GM20431 (cell line): ENCODE measurements at regions not wholly inside any gene's neighbourhood (a gene's known extent, or its start where the extent isn't known, plus 50 kb on each side); places are given as distances from the start of the nearest gene placed in this dataset.
"Not testable (repeated sequence)": the region's sequence is repeated elsewhere in the genome, so short reads cannot be mapped to it uniquely, and the experiment has no call there.

ENCODE experiments used
- in situ Hi-C: fragments of 300-500 bp; cut with MseI, MboI; formaldehyde crosslinking; loops from one replicate; pipeline ENCODE4 v1.15.0; 2020; ENCODE audit warnings: low sequenced_read_pairs; ENCODE audit not compliant: unreplicated experiment

DNA sequence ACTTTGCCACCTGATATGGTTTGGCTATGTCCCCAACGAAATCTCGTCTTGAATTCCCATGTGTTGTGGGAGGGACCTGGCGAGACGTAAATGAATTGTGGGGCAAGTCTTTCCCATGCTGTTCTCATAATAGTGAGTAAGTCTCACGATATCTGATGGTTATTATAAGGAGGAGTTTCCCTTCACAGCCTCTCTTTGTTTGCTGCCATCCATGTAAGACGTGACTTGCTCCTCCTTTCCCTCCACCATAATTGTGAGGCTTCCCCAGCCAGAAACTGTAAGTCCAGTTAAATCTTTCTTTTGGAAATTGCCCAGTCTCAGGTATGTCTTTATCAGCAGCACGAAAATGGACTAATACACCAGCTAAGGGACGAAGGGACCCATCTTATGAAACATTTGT, 1303.3 kb downstream of the SUCLG1 start:
- in situ Hi-C loops, result no loop called here

DNA sequence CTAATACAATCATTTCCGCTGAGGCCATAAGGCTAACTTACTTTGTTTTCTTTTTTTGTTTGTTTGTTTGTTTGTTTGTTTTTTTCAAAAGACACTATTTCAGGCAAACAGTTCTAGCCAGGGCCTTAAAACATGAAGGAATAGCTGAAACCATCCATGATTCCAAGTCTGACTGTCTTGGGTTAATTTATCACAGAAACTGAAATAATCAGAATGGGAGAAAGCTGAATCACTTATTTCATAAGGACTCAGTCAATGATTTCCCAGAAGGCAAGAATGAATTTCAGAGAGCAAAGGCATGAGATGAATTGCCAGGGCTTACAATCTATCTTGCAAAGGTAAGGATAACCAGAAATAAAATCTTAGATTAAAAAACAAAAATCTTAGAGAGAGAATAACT, 1315.1 kb downstream of the SUCLG1 start:
- in situ Hi-C loops, result no loop called here

DNA sequence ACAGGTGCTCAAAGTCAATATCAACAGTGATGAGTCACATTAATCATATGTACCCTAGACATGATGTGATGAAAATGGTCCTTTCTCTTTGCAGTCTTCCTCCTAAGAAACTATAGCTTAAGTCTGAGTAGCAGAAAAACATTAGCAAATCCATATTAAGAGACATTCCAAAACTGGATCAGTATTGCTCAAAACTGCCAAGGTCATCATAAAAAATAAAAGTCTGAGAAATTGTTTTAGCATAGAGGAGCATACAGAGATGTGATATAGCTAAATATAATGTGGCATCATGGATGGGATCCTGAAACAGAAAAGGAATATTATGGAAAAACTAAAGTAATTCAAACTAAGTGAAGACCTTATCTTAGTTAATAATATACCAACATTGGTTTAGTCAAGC, 1316.1 kb downstream of the SUCLG1 start:
- in situ Hi-C loops, result no loop called here

DNA sequence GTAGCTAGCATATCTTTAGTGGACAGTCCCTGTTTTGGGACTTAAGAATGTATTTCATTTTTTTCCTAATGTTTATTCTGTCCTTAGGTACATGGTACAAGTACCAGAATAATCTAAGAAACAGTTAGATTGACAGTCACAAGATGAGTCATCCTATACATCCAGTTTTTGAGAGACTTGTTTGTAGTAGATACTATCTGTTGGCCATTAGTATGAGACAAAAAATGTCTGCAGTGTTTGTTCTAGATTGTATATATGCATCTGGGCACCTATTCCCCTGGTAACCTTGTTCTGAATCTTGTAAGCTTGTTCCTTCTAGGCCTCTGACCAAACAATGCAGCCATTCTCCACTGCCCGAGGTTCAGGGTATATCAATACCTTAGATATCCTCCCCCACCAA, 1343.5 kb downstream of the SUCLG1 start:
- in situ Hi-C loops, result no loop called here

DNA sequence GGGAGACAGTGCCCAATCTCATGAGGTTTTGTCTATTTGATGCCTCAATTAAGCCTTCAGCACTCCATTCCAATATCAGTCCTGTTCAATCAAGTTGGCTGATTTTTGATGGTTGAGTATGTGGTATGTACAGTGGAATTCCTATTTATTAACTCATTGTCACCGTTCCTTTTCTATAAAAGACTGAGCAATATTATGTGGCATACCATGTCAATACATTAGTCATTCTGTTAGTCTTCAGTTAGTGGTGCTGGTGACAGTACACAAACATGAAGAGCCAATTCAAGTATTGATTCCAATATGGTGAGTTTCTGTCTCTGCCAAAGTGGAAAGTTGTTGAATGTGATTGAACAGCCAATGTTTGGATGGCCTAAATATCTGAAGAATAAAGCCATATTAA, 1343.9 kb downstream of the SUCLG1 start:
- in situ Hi-C loops, result no loop called here

DNA sequence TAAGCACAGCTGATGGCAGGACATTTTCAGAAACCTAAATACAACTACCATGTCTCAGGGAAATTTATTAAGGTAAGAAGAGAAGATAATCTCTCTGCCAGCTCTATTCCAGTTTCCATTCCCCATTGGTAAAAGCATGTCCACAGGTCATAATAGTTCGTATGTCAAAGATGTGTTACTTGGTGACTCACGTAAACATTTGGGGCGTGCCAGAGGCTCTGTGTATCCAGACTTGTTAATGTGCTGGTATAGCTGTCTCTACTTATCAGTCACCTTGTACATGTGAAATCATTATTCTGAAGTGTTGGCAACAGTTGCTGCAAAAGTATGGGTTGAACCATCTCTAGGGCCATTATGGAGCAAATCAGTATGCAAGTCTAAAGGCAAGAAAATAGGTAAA, 1345.1 kb downstream of the SUCLG1 start:
- in situ Hi-C loops, result no loop called here

DNA sequence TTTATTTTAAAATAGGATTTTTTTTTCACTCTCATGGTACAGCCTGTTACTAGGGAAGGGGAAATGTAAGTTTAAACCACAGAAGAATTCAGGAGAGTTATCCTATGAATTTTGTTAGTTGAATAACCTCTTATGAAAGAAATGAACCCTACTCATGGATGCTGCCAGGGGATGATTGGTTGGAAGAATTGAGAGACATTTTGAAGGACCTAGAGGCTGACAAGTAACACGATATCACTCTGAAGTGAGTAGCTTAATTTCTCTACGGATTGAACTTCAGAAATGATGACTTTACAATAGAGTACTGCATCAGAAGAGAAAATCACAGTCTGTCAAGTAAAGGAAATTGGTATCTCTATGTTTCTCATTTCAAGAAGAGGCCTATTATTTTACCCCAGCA, 1346.2 kb downstream of the SUCLG1 start:
- in situ Hi-C loops, result no loop called here

DNA sequence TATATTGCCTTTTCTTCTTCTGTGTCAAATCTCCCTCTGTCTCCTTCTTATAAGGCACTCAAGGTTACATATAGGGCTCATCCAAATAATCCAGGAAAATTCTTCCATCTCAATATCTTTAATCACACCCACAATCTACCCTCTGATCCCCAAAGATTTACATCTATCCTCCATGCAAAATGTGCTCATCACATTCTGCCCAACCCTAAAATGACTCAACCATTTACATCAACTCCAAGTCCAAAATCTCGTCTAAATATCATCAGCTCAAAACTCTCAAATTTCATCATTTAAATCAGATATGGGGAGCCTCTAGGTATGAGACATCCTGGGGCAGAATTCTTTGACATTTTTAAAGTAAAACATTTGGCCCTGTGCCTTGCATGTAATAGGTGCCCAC, 1349.8 kb downstream of the SUCLG1 start:
- in situ Hi-C loops, result no loop called here

DNA sequence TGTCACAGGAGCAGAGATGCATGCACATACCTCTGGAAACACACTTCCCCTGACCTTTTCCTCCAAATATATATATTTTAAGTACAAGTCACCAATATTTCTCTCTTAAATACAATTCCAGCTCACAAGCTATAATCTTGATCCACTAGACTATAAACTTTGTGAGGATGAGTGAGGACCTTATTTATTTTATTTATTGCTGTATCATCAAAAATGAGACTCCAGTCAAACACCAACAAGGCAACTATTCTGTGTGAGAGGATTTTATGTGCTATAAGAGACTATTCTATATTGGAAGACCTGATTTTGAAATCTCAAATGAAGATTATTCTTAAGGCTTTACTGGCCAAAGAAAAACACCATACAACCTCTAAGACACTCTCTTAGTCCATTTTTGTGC, 1352.2 kb downstream of the SUCLG1 start:
- in situ Hi-C loops, result no loop called here

DNA sequence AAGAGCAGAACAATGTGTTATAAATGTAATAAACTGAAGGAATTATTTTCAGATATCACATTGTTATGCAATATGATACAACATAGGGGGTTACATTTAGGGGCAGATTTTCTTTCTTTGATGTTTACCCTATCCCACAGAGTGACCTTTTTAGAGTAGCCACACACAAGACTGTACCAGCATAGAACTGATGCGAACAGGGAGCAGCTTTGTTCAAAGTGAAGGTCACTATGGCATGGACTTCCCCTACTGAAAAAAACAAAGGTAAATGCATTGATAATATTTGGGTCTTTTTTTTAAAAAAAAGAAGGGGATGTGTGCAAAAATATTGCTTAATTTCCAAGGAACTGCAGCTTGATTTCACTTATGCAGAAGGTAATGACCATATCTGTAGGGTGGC, 1354.9 kb downstream of the SUCLG1 start:
- in situ Hi-C loops, result no loop called here

DNA sequence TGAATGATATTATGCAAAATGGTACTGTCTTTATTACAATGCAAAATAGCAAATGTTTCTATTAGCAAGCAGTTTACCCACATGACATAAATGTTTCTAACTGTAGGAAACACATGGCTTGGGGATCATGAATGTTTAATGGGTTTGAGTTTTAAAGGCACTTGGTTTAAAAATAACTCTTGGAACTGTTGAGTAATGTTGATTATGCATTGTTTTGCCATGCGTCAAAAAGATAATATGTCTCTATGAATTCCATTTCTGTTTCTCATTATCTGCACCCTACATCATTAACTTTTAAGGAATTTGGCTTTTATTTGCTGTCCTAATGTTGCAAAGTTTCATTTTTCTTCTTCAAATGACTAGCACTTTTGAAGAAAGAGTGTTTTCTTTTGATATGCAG, 1355.5 kb downstream of the SUCLG1 start:
- in situ Hi-C loops, result no loop called here

DNA sequence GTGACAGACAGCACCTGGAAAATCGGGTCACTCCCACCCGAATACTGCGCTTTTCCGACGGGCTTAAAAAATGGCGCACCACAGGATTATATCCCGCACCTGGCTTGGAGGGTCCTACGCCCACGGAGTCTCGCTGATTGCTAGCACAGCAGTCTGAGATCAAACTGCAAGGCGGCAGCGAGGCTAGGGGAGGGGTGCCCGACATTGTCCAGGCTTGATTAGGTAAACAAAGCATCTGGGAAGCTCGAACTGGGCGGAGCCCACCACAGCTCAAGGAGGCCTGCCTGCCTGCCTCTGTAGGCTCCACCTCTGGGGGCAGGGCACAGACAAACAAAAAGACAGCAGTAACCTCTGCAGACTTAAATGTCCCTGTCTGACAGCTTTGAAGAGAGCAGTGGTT, 1370.0 kb downstream of the SUCLG1 start:
- in situ Hi-C loops, result not testable (repeated sequence)

DNA sequence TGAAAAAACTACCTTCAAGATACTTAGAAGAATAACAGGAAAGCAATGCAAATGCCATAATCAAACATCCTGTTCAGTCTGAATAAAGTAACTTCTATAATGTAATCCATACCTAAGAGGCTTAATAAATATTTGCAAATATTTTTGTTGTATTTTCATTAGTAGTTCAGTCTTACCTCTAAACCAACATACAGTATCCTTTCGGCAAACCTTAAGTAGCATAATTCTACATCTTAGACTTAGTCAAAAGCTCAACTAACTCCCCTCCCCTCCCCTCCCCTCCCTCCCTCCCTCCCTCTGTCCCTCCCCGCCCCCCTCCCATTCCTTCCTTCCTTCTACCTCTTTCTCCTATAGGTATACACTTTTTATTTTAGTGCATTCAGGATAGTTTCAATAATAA, 1373.2 kb downstream of the SUCLG1 start:
- in situ Hi-C loops, result no loop called here

DNA sequence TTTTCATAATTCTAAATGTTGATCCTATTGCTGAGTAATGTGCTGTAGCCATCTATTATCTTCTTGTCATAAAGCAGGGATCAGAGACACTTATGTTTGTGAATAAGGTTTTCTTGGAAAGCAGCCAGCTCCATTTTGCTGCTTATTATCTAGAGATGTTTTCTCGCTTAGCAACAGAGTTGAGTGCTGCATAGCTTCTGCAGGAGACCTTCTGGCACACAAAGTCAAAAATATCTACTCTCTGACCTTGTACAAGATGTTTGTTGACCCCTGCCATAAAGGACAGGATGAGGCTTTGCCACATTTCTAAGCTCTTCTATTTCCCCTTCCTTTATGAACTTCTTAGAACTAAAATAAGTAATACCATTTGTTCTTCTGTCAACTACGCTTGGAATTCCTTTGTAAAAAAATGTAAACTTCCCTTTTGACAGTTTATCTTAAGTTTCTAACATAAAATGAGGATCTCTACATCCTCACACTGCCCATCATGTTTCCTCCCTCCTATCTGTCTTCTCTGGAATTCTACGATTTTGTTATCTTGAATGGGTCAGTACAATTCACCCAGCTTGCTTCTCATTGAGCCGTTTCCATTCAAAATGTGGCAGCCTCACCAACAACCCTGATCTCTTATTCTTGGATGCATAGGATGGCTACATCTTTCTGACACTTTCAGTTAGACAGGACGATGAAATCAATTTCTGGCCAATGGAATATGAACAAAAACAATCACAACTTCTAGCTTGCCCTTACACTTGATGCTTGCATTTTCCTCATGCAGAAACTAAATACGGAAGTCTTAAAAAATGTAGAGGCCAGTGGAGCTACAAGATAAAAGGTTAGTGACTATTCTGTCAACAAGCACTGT, 1377.0 kb downstream of the SUCLG1 start:
- in situ Hi-C loops, result no loop called here

DNA sequence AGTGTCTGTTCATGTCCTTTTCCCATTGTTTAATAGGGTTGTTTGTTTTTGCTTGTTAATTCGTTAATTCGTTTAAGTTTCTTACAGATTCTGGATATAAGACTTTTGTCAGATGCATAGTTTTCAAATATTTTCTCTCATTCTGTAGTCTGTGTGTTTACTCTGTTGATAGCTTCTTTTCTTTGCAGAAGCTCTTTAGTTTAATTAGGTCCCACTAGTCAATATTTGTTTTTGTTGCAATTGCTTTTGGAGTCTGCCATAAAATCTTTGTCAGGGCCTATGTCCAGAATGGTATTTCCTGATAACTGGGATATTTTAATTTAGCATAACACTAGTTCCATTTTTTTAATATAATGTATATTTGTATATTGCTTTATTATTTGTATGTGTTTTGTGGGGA, 1380.1 kb downstream of the SUCLG1 start:
- in situ Hi-C loops, result no loop called here

DNA sequence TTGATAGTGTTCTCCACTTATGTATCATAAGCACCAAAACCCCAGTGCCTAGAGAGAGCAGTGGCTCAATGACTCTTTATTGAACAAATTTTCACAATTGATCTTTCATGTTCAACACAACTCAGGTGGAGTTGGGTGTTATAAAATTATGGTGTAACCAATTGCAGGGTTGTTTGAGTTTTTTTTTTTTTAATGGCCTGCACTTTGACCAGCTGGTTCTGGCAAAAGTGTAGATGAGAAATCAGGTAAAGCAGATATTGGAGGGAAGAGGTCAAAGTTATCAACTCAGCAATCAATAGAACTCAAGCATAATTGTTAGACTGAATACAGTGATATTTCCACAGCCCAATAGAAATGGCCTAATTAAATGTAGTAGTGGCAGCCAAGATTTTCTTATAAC, 1386.3 kb downstream of the SUCLG1 start:
- in situ Hi-C loops, result no loop called here

DNA sequence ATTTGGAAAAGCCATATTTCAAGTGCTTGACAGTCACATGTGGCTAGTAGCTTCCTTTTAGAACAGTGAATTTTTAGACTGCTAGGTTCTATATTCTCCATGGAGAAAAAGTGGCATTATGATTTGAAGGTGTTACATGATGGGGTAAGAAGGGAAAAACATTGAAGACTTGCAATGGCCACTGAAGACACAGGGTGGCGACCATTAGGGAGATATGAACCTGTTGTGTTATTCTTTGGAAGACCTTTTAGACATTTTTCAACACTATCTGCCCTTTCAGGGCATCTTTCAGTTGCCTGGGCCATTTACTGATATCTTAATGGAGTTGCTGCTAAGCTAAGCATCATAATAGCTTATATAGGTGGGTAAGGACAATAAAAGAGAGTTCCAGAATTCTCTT, 1387.2 kb downstream of the SUCLG1 start:
- in situ Hi-C loops, result no loop called here

DNA sequence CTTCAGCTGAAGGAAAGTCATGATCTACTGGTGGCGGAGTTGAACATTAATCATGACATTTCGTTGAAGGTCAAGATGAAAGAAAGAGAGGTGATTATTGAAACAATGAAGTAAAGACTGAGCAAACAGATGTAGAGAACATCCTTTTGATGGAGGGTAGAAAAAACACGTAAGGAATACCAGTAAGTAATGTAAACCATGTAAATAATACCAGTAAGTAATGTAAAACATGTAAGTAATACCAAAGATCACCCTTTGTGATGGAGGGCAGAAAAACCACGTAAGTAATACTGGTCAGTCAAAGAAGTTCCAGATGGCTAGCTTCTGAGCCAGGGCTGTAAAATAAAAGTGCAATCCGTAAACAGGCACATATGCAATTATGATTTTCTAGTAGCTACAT, 1387.7 kb downstream of the SUCLG1 start:
- in situ Hi-C loops, result no loop called here

DNA sequence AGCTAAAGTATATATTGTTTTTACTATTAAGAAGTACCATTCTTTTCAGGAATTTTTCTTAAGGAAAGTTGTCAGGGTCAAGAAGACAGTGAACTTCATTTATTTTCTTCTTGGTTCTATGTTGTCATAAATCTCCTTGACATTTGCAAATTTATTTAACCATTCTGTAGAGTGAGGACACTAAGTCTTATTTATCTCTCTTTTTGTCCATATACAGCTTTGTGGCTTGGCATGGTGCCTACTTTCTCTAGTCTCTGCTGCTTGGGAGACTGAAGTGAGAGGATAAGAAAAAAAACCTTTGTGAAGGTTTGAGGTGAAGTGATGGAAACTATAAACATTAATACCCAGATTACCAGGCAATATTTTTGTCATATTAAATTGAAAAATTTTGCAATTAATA, 1389.4 kb downstream of the SUCLG1 start:
- in situ Hi-C loops, result no loop called here

DNA sequence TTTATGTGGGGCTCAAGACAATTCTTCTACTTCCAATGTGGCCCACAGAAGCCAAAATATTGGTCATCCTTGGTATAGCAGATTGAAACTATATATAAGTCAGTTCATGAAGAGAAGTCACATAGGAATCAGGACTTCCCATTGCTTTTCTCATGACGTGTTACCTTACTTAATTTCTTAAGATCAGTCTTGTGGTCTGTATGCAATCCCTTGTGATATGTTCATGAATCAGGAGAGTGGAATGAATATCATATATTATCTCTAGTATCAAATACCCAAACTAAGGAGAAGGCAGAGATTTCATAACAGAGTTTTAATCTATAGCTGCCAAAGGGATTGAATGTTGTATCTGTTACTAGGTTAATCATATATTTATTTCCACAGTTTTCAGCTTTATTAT, 1390.4 kb downstream of the SUCLG1 start:
- in situ Hi-C loops, result no loop called here

DNA sequence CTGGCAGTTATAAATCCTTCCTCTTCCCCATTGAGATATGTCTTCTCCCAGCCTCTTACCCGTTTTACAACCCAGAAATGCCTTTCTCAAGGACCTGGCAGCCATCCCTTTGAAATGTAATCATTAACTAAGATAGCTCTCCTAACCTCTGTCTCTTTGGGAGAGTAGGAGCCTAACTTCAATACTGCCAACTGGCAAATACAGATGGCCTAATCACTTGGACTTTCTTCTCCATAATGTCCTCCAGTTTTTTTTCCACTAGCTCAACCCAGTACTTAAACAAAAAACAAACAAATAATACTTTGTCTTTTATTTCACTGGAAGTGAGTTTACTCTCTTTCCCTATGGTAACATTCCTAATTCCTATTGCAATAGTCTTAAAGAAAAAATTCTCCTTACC, 1391.1 kb downstream of the SUCLG1 start:
- in situ Hi-C loops, result no loop called here

DNA sequence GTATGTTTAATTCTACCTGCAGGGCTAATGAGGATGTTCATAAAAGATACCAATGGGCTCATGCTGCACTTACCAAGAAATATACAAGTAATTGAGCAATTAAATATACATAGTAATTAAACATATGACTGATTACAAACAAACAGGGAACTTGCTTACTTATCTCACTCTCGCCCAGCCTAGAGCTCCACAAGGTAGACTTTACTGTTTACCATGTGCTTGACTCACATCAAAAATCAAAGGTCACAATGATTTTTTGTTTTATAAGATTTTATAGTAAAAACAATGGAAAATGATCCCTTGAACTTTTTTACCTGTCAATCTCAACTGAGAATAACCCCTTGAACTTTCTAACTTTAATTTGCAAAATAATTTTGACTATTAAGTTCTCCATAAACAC, 1395.1 kb downstream of the SUCLG1 start:
- in situ Hi-C loops, result no loop called here
